Muscle layer of colon (tissue), 2 donors: ENCODE measurements at regions not wholly inside any gene's neighbourhood (a gene's known extent, or its start where the extent isn't known, plus 50 kb on each side); places are given as distances from the start of the nearest gene placed in this dataset.
"Not testable (repeated sequence)": the region's sequence is repeated elsewhere in the genome, so short reads cannot be mapped to it uniquely, and the experiment has no call there.

Experiments used
- H3K27ac ChIP-seq: one replicate; pipeline ENCODE4 v1.7.0; 2013; ENCODE audit warnings: low read depth, mild to moderate bottlenecking, low read length, moderate library complexity
- H3K27me3 ChIP-seq, 2 donors: one replicate each; pipeline ENCODE4 v1.7.0; 2013; ENCODE audit warnings: low read length in 2 of 2, mild to moderate bottlenecking in 2 of 2; ENCODE audit not compliant: insufficient read depth in 2 of 2, control insufficient read depth in 1 of 2
- H3K36me3 ChIP-seq: one replicate; pipeline ENCODE4 v1.7.0; 2013; ENCODE audit warnings: mild to moderate bottlenecking, low read length; ENCODE audit not compliant: insufficient read depth
- H3K4me1 ChIP-seq: one replicate; pipeline ENCODE4 v1.7.0; 2013; ENCODE audit warnings: mild to moderate bottlenecking, low read length; ENCODE audit not compliant: insufficient read depth
- H3K4me3 ChIP-seq, 2 donors: one replicate each; pipeline ENCODE4 v1.7.0; 2013; ENCODE audit warnings: low read length in 2 of 2, low read depth in 1 of 2, mild to moderate bottlenecking in 1 of 2, moderate library complexity in 1 of 2
- H3K9ac ChIP-seq: one replicate; pipeline ENCODE4 v1.7.0; 2013; ENCODE audit warnings: low read length
- H3K9me3 ChIP-seq: one replicate; pipeline ENCODE4 v1.7.0; 2013; ENCODE audit warnings: mild to moderate bottlenecking, low read length
- donor health status: abdominal sarcoma.
- donor health status: Adenocarcinoma of cecum.

- Histone ChIP-seq H3K27me3 (no peaks in the 10 kb centered on the region), H3K9ac (no peak overlapping the region), H3K4me1 (peaks cover 8% of the 10 kb centered on the region)
These were observed 148.6 kb downstream of the MAIP1 start for GRCh38 chr2:200104015-200104414.

GRCh38 chr2:200107514-200108217 lies 152.3 kb downstream of the MAIP1 start:
- H3K4me3 ChIP-seq, result no peak overlapping the region

More at GRCh38 chr2:200104015-200104414, 148.6 kb downstream of the MAIP1 start:
- no peak overlapping the region for H3K4me3 ChIP-seq
- H3K27ac ChIP-seq, result no peak overlapping the region
- no peaks in the 10 kb centered on the region for H3K9me3 ChIP-seq
- H3K36me3 ChIP-seq, result no peaks in the 10 kb centered on the region

GRCh38 chr2:200109421-200109820 lies 154.0 kb downstream of the MAIP1 start:
- H3K9me3 ChIP-seq, result no peaks in the 10 kb centered on the region
- H3K4me3 ChIP-seq, result no peak overlapping the region
- H3K27me3 ChIP-seq, result no peaks in the 10 kb centered on the region
- no peaks in the 10 kb centered on the region for H3K36me3 ChIP-seq
- no peak overlapping the region for H3K9ac ChIP-seq
- no peak overlapping the region for H3K27ac ChIP-seq
- H3K4me1 ChIP-seq, result no peaks in the 10 kb centered on the region

More at GRCh38 chr2:200107514-200108217, 152.3 kb downstream of the MAIP1 start:
- H3K27me3 ChIP-seq, result no peaks in the 10 kb centered on the region
- H3K27ac ChIP-seq, result no peak overlapping the region
- H3K9me3 ChIP-seq, result no peaks in the 10 kb centered on the region
- H3K9ac ChIP-seq, result no peak overlapping the region
- H3K36me3 ChIP-seq, result no peaks in the 10 kb centered on the region
- no peaks in the 10 kb centered on the region for H3K4me1 ChIP-seq

DNA sequence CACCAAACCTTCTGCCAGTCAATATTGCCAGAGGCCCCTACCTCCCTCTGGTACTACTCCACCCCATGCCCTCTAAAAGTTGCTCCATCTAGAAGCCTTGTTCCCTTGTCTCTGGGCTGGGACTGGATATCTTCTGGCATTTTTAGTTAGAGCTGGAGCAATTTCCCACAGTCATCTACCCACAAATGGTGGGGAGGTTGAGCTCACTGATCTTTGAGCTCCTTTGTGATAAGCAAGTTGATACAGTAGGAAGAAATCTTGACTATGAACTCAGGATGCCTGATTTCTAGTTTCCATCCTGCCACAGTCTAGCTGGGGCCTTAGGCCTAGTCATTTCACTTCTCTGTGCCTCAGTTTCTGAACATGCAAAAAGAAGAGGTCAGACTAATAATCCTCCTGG lies 155.0 kb downstream of the MAIP1 start:
- no peaks in the 10 kb centered on the region for H3K4me1 ChIP-seq
- H3K9me3 ChIP-seq, result no peaks in the 10 kb centered on the region
- no peak overlapping the region for H3K4me3 ChIP-seq
- H3K27me3 ChIP-seq, result no peaks in the 10 kb centered on the region
- H3K36me3 ChIP-seq, result no peaks in the 10 kb centered on the region
- no peak overlapping the region for H3K9ac ChIP-seq
- H3K27ac ChIP-seq, result no peak overlapping the region

DNA sequence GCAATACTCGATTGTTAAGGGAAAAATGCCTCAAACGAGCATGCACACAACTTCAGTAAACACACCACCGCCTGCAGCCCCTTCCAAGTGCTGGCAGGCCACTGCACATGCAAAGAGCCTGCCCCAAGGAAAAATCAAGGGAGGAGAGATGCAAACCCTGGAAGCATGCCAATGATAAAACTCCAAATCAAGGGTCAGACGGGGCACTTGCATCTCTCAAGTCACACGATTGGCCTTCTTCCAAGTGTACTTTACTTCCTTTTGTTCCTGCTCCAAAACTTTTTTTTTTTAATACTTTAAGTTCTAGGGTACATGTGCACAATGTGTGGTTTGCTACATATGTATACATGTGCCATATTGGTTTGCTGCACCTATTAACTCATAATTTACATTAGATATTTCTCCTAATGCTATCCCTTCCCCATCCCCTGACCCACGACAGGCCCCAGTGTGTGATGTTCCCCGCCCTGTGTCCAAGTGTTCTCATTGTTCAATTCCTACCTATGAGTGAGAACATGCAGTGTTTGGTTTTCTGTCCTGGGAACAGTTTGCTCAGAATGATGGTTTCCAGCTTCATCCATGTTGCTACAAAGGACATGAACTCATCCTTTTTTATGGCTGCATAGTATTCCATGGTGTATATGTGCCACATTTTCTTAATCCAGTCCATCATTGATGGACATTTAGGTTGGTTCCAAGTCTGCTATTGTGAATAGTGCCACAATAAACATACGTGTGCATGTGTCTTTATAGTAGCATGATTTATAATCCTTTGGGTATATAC lies 157.8 kb downstream of the MAIP1 start:
- not testable (repeated sequence) for H3K27ac ChIP-seq, H3K4me3 ChIP-seq, H3K36me3 ChIP-seq, H3K27me3 ChIP-seq, H3K9me3 ChIP-seq, H3K4me1 ChIP-seq, H3K9ac ChIP-seq

DNA sequence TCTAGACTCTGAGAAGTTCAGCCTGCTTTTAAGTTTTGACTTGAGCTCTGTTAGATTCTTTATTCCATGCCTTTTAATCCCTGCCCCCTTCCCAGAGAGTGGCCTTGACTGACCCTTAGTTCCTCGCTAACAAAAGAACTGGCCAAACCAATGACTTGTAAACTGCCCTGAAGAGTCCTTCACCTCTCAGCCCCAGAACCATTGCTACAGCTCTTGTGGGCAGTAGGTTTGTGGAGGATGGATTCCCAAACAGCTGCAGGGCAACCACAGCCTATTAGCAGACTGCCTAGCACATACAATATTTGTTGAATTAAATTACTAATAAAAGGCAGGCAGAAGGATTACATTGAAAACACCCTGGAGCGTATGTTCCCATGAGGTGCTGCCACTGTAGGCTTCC lies 163.9 kb downstream of the MAIP1 start:
- no peaks in the 10 kb centered on the region for H3K27me3 ChIP-seq
- H3K27ac ChIP-seq, result no peak overlapping the region
- no peaks in the 10 kb centered on the region for H3K9me3 ChIP-seq
- H3K4me1 ChIP-seq, result no peaks in the 10 kb centered on the region
- H3K4me3 ChIP-seq, result no peak overlapping the region
- H3K36me3 ChIP-seq, result no peaks in the 10 kb centered on the region
- no peak overlapping the region for H3K9ac ChIP-seq

DNA sequence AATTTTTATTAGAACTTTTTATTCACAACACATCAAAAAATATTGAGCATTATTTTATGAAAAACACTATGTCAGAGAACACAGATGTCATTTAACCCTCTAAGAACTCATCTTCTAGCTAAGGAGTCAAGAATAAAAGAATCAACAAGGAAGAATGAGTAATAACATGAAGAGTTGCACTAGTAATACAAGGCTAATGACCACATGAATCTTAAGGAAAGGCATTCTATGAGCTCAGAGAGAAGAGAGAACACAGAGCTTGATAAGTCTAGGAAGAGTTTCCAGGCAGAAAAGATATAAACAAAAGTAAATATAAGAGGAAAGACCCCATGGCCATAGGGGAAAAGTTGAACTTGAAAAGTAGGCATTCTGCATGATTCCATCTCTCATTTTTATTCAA lies 166.5 kb downstream of the MAIP1 start:
- Histone ChIP-seq H3K36me3 (no peaks in the 10 kb centered on the region), H3K27me3 (no peaks in the 10 kb centered on the region), H3K4me1 (peaks cover 6% of the 10 kb centered on the region)

GRCh38 chr2:200122683-200123082 lies 167.3 kb downstream of the MAIP1 start:
- H3K9me3 ChIP-seq, result no peaks in the 10 kb centered on the region
- no peak overlapping the region for H3K9ac ChIP-seq
- no peaks in the 10 kb centered on the region for H3K27me3 ChIP-seq
- H3K36me3 ChIP-seq, result no peaks in the 10 kb centered on the region
- H3K4me3 ChIP-seq, result no peak overlapping the region
- H3K27ac ChIP-seq, result no peak overlapping the region
- peaks cover 6% of the 10 kb centered on the region for H3K4me1 ChIP-seq

More for the DNA sequence above, 166.5 kb downstream of the MAIP1 start:
- H3K4me3 ChIP-seq, result no peak overlapping the region
- no peaks in the 10 kb centered on the region for H3K9me3 ChIP-seq
- H3K9ac ChIP-seq, result no peak overlapping the region
- no peak overlapping the region for H3K27ac ChIP-seq

DNA sequence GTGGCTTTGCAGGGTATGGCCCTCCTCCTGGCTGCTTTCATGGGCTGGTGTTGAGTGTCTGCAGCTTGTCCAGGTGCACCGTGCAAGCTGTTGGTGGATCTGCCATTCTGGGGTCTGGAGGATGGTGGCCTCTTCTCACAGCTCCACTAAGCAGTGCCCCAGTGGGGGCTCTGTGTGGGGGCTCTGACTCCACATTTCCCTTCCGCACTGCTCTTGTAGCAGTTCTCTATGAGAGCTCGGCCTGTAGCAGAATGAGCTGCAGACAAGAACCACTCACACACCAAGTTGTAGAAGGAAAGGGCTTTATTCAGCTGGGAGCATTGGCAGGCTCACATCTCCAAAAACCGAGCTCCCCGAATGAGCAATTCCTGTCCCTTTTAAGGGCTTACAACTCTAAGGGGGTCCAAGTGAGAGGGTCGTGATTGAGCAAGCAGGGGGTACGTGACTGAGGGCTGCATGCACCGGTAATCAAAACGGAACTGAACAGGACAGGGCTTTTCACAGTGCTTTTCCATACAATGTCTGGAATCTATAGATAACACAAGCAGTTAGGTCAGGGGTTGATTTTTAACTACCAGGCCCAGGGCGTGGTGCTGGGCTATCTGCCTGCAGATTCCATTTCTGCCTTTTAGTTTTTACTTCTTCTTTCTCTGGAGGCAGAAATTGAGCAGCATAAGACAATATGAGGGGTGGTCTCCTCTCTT lies 169.4 kb downstream of the MAIP1 start:
- not testable (repeated sequence) for H3K4me1 ChIP-seq, H3K27me3 ChIP-seq, H3K9ac ChIP-seq, H3K9me3 ChIP-seq, H3K4me3 ChIP-seq, H3K27ac ChIP-seq, H3K36me3 ChIP-seq

- H3K27ac ChIP-seq, result no peak overlapping the region
- no peak overlapping the region for H3K4me3 ChIP-seq
- H3K36me3 ChIP-seq, result no peaks in the 10 kb centered on the region
- peaks cover 6% of the 10 kb centered on the region for H3K4me1 ChIP-seq
- no peaks in the 10 kb centered on the region for H3K27me3 ChIP-seq
- H3K9ac ChIP-seq, result no peak overlapping the region
- no peaks in the 10 kb centered on the region for H3K9me3 ChIP-seq
These were observed 170.3 kb downstream of the MAIP1 start for GRCh38 chr2:200125444-200126284.

GRCh38 chr2:200126285-200126670 lies 170.9 kb downstream of the MAIP1 start:
- H3K27me3 ChIP-seq, H3K9me3 ChIP-seq, H3K4me1 ChIP-seq, H3K4me3 ChIP-seq, H3K27ac ChIP-seq, H3K36me3 ChIP-seq, H3K9ac ChIP-seq: not testable (repeated sequence)
